Smooth muscle cell (in vitro differentiated cells): ENCODE measurements at regions not wholly inside any gene's neighbourhood (a gene's known extent, or its start where the extent isn't known, plus 50 kb on each side); places are given as distances from the start of the nearest gene placed in this dataset.

Source experiments
- DNase-seq: peaks from one replicate; lab custom pipeline; 2025; ENCODE audit not compliant: unreplicated experiment; lab: John Stamatoyannopoulos, UW
- H2AFZ ChIP-seq: fragments of 200-600 bp; sonication (generic); 2 replicates; pipeline ENCODE4 v1.6.0; 2016; ENCODE audit warnings: antibody characterized with exemption, low read depth, mild to moderate bottlenecking
- H3F3A ChIP-seq: fragments of 200-600 bp; sonication (generic); 2 replicates; pipeline ENCODE4 v1.6.0; 2017; ENCODE audit warnings: antibody characterized with exemption, low read depth
- H3K27ac ChIP-seq: fragments of 200-600 bp; sonication (generic); 2 replicates; pipeline ENCODE4 v1.5.1; 2016; ENCODE audit warnings: low read depth, mild to moderate bottlenecking
- H3K27me3 ChIP-seq: fragments of 200-600 bp; sonication (generic); 2 replicates; pipeline ENCODE4 v1.6.1; 2016; ENCODE audit warnings: low read depth, mild to moderate bottlenecking
- H3K36me3 ChIP-seq: fragments of 200-600 bp; sonication (generic); 2 replicates; pipeline ENCODE4 v1.5.1; 2016; ENCODE audit warnings: low read depth
- H3K4me1 ChIP-seq: fragments of 200-600 bp; sonication (generic); 2 replicates; pipeline ENCODE4 v1.5.1; 2016; ENCODE audit warnings: low read depth
- H3K4me2 ChIP-seq: fragments of 200-600 bp; sonication (generic); 2 replicates; pipeline ENCODE4 v1.6.0; 2016; ENCODE audit warnings: mild to moderate bottlenecking
- H3K4me3 ChIP-seq: fragments of 200-600 bp; sonication (generic); 2 replicates; pipeline ENCODE4 v1.5.1; 2016; ENCODE audit warnings: mild to moderate bottlenecking
- H3K79me2 ChIP-seq: fragments of 200-600 bp; sonication (generic); 2 replicates; pipeline ENCODE4 v1.6.0; 2016; ENCODE audit warnings: low read depth, mild to moderate bottlenecking
- H3K9ac ChIP-seq: fragments of 200-600 bp; sonication (generic); 2 replicates; pipeline ENCODE4 v1.6.0; 2016; ENCODE audit warnings: low read depth
- H3K9me3 ChIP-seq: fragments of 200-600 bp; sonication (generic); replicated peaks from 2 replicates; pipeline ENCODE4 v1.5.1; 2016; ENCODE audit warnings: low read depth
- H4K20me1 ChIP-seq: fragments of 200-600 bp; sonication (generic); 2 replicates; pipeline ENCODE4 v1.6.0; 2016; ENCODE audit warnings: low read depth
- WGBS: methylation state at CpG from one replicate; pipeline ENCODE4 v1.1.7; 2016; ENCODE audit warnings: low lambda C conversion rate; 5-methylcytosine and 5-hydroxymethylcytosine counted together
- TF ChIP-seq, protein P1 (sequence below): fragments of 200-600 bp; sonication (generic); IDR thresholded peaks from 2 replicates; pipeline ENCODE4 v1.5.1; 2017; ENCODE audit warnings: borderline replicate concordance, mild to moderate bottlenecking, antibody characterized with exemption; ENCODE audit not compliant: insufficient read depth, poor library complexity, severe bottlenecking

DNA sequence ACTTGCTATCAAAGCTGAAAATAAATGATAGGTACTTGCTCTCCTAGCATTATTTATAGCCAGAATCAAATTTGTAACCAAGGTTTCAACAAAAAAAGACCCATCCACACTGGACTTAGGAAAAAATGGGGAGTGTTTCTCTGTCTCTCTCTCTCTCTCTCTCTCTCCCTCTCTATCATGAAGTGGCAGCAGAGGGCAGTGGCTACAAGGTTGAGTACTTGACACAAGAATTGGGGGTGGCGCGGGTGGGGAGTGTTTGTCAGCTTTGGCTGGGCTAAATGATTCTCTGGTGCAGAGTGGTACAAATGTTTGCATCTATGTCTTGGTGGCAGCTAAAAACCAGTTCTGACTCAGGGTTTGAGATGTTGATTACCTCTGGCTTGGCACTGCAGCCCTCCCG lies 85.0 kb downstream of the RBM43 start:
- H3K4me2 ChIP-seq = no peak overlapping the region
- no peak overlapping the region for H3K9ac ChIP-seq
- no peaks in the 10 kb centered on the region for H4K20me1 ChIP-seq
- no peaks in the 10 kb centered on the region for H3K36me3 ChIP-seq
- TF ChIP-seq, protein P1, sequence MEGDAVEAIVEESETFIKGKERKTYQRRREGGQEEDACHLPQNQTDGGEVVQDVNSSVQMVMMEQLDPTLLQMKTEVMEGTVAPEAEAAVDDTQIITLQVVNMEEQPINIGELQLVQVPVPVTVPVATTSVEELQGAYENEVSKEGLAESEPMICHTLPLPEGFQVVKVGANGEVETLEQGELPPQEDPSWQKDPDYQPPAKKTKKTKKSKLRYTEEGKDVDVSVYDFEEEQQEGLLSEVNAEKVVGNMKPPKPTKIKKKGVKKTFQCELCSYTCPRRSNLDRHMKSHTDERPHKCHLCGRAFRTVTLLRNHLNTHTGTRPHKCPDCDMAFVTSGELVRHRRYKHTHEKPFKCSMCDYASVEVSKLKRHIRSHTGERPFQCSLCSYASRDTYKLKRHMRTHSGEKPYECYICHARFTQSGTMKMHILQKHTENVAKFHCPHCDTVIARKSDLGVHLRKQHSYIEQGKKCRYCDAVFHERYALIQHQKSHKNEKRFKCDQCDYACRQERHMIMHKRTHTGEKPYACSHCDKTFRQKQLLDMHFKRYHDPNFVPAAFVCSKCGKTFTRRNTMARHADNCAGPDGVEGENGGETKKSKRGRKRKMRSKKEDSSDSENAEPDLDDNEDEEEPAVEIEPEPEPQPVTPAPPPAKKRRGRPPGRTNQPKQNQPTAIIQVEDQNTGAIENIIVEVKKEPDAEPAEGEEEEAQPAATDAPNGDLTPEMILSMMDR = no peak
- no peak for DNase-seq
- no peaks in the 10 kb centered on the region for H3F3A ChIP-seq
- peaks cover 3% of the 10 kb centered on the region for H3K4me1 ChIP-seq
- H3K4me3 ChIP-seq = no peak overlapping the region
- H3K9me3 ChIP-seq = no peaks in the 10 kb centered on the region
- no peaks in the 10 kb centered on the region for H3K27me3 ChIP-seq
- H3K27ac ChIP-seq = no peak overlapping the region
- no peak overlapping the region for H2AFZ ChIP-seq
- H3K79me2 ChIP-seq = no peaks in the 10 kb centered on the region
- WGBS = 90% methylated on average over 3 of the region's 3 CpGs

DNA sequence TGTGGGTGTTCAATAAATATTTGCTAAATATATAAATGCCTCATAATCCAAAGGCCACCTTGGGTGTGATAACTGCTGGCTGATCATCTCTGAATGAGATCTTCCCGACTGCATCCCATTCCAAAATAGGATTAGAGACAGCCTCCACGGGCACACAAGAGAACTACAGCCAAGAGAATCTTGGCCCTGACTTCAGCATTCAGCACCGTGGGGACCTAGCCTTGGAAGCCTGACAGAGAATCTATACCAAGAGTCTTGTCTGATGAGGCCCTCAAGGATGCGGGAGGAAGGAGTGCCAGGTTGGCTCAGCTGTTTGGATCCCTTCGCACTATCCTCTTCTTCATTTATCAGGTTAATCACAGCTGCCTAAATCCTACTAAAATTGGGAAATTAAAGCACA lies 85.8 kb downstream of the RBM43 start:
- H3K9ac ChIP-seq = no peak overlapping the region
- no peaks in the 10 kb centered on the region for H3F3A ChIP-seq
- H3K4me2 ChIP-seq = no peak overlapping the region
- no peaks in the 10 kb centered on the region for H3K36me3 ChIP-seq
- H3K9me3 ChIP-seq = no peaks in the 10 kb centered on the region
- H4K20me1 ChIP-seq = no peaks in the 10 kb centered on the region
- no peak overlapping the region for H3K27ac ChIP-seq
- no peak for DNase-seq
- no peak overlapping the region for H2AFZ ChIP-seq
- H3K4me1 ChIP-seq = peaks cover 3% of the 10 kb centered on the region
- 90% methylated on average over 5 of the region's 5 CpGs for WGBS
- no peaks in the 10 kb centered on the region for H3K27me3 ChIP-seq
- H3K79me2 ChIP-seq = no peaks in the 10 kb centered on the region
- H3K4me3 ChIP-seq = no peak overlapping the region
- TF ChIP-seq, protein P1 = no peak

DNA sequence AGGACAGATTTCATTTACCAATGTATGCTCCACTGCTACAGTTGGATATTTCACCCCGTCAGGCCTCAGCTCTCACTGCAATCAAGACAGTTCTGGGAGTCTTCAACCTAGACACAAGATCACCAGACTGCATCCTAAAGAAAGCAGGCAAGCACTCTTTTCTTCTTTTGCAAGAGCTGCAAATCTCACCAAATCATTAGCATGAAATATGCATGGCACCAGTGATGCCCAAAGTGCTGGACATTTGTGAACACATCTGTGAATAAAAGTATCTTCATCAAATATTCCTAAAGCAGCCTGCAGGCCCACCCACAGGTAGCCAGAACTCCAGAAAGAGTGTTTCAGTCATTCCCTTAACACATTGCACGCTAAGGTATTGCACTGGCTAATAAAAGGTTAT lies 87.5 kb downstream of the RBM43 start:
- peaks cover 3% of the 10 kb centered on the region for H3K4me1 ChIP-seq
- TF ChIP-seq, protein P1 = no peak
- H3F3A ChIP-seq = no peaks in the 10 kb centered on the region
- H3K27me3 ChIP-seq = no peaks in the 10 kb centered on the region
- H3K36me3 ChIP-seq = no peaks in the 10 kb centered on the region
- H2AFZ ChIP-seq = no peak overlapping the region
- WGBS = 97% methylated on average over 2 of the region's 2 CpGs
- H3K4me2 ChIP-seq = no peak overlapping the region
- no peak overlapping the region for H3K9ac ChIP-seq
- H3K79me2 ChIP-seq = no peaks in the 10 kb centered on the region
- no peak overlapping the region for H3K27ac ChIP-seq
- DNase-seq = no peak
- no peaks in the 10 kb centered on the region for H4K20me1 ChIP-seq
- H3K4me3 ChIP-seq = no peak overlapping the region
- no peaks in the 10 kb centered on the region for H3K9me3 ChIP-seq

DNA sequence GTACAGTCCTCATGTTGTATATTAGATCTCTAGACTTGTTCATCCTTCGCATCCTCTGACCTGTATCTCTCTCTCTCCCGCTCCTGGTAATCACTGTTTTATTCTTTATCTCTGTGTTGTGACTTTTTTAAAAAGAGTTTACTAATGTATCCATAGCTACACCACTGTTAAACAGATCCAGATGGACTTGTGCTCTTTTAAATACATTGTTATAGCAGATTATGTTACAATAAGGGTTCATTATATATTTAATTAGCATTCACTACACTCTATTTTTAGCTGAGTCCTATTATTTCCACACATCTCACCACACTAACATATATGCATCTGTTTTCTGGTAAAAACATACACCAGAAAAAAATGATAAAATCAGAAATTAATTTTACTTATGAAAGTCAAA lies 90.5 kb downstream of the RBM43 start:
- Histone ChIP-seq H3K79me2 (no peaks in the 10 kb centered on the region), H2AFZ (no peak overlapping the region), H3F3A (no peaks in the 10 kb centered on the region), H4K20me1 (no peaks in the 10 kb centered on the region), H3K9me3 (no peaks in the 10 kb centered on the region), H3K4me2 (no peak overlapping the region), H3K36me3 (no peaks in the 10 kb centered on the region), H3K27me3 (no peaks in the 10 kb centered on the region), H3K27ac (no peak overlapping the region), H3K4me1 (no peaks in the 10 kb centered on the region), H3K9ac (no peak overlapping the region), H3K4me3 (no peak overlapping the region)
- TF ChIP-seq, protein P1 = no peak
- WGBS = 94% methylated on average over 2 of the region's 2 CpGs
- DNase-seq = no peak
